Stimulated activated CD8-positive, alpha-beta memory T cell treated with anti-CD3 and anti-CD28 coated beads, Interleukin-15, amount 100 ng/mL, for 1 hour (primary cell): ENCODE measurements at regions not wholly inside any gene's neighbourhood (a gene's known extent, or its start where the extent isn't known, plus 50 kb on each side); places are given as distances from the start of the nearest gene placed in this dataset.

Experiments
- DNase-seq: peaks from one replicate; pipeline ENCODE4 v3.0.0-alpha.2; 2020; ENCODE audit warnings: low read depth

GRCh38 chr10:128497660-128498377 lies 371.6 kb upstream of the MKI67 start:
- DNase-seq = no peak

GRCh38 chr10:128498378-128498730 lies 372.1 kb upstream of the MKI67 start:
- no peak for DNase-seq

GRCh38 chr10:128498746-128499145 lies 372.5 kb upstream of the MKI67 start:
- no peak for DNase-seq

GRCh38 chr10:128499486-128499885 lies 373.3 kb upstream of the MKI67 start:
- DNase-seq = no peak

- DNase-seq = no peak
These were observed 373.7 kb upstream of the MKI67 start for GRCh38 chr10:128499956-128500355.

- no peak for DNase-seq
These were observed 374.4 kb upstream of the MKI67 start for GRCh38 chr10:128500642-128501041.

- DNase-seq = no peak
These were observed 379.1 kb upstream of the MKI67 start for GRCh38 chr10:128505346-128505745.

GRCh38 chr10:128506423-128506822 lies 380.2 kb upstream of the MKI67 start:
- DNase-seq = no peak

GRCh38 chr10:128507066-128507465 lies 380.8 kb upstream of the MKI67 start:
- no peak for DNase-seq

GRCh38 chr10:128511284-128511683 lies 385.1 kb upstream of the MKI67 start:
- DNase-seq = no peak

- DNase-seq = no peak
These were observed 386.5 kb upstream of the MKI67 start for GRCh38 chr10:128512767-128513166.

- no peak for DNase-seq
These were observed 388.3 kb upstream of the MKI67 start for GRCh38 chr10:128514536-128514935.

- DNase-seq = no peak
These were observed 390.0 kb upstream of the MKI67 start for GRCh38 chr10:128516180-128516579.

- DNase-seq = no peak
These were observed 390.9 kb upstream of the MKI67 start for GRCh38 chr10:128517167-128517566.

GRCh38 chr10:128518000-128518399 lies 391.8 kb upstream of the MKI67 start:
- no peak for DNase-seq

- DNase-seq = no peak
These were observed 393.4 kb upstream of the MKI67 start for GRCh38 chr10:128519581-128519980.

GRCh38 chr10:128520211-128520815 lies 394.1 kb upstream of the MKI67 start:
- no peak for DNase-seq

- no peak for DNase-seq
These were observed 396.5 kb upstream of the MKI67 start for GRCh38 chr10:128522551-128523308.

GRCh38 chr10:128525444-128525843 lies 399.2 kb upstream of the MKI67 start:
- no peak for DNase-seq

- no peak for DNase-seq
These were observed 399.7 kb upstream of the MKI67 start for GRCh38 chr10:128525936-128526335.

- DNase-seq = no peak
These were observed 400.7 kb upstream of the MKI67 start for GRCh38 chr10:128526791-128527375.

GRCh38 chr10:128527711-128528110 lies 401.5 kb upstream of the MKI67 start:
- no peak for DNase-seq

GRCh38 chr10:128528167-128528566 lies 401.9 kb upstream of the MKI67 start:
- DNase-seq = no peak
